Natural killer cell (primary cell): ENCODE measurements at regions not wholly inside any gene's neighbourhood (a gene's known extent, or its start where the extent isn't known, plus 50 kb on each side); places are given as distances from the start of the nearest gene placed in this dataset.

Source experiments
- ATAC-seq, 3 donors: fragments of 150-1000 bp in 2 of 3; fragments of 200-7000 bp in 1 of 3; cut with Tn5 transposase; 1 replicate in 1 of 3; 2 replicates in 2 of 3; pipeline ENCODE4 v1.10.0; 2021; ENCODE audit warnings: mild to moderate bottlenecking in 2 of 3, moderate library complexity in 2 of 3
- DNase-seq, 2 donors: peaks; one replicate each; pipeline versions ENCODE4 v3.0.0 to v3.0.0-alpha.2; 2013 to 2021; ENCODE audit warnings: mixed read lengths in 1 of 2
- H3K27ac ChIP-seq: one replicate; pipeline ENCODE4 v1.5.1; 2013; ENCODE audit warnings: mild to moderate bottlenecking, low read length
- H3K27me3 ChIP-seq: one replicate; pipeline ENCODE4 v1.6.1; 2013; ENCODE audit warnings: low read length; ENCODE audit not compliant: control insufficient read depth, insufficient read depth
- H3K36me3 ChIP-seq: one replicate; pipeline ENCODE4 v1.6.1; 2013; ENCODE audit warnings: low read length; ENCODE audit not compliant: control insufficient read depth, insufficient read depth
- H3K4me1 ChIP-seq: one replicate; pipeline ENCODE4 v1.6.1; 2013; ENCODE audit warnings: low read length; ENCODE audit not compliant: control insufficient read depth, insufficient read depth
- H3K4me3 ChIP-seq: one replicate; pipeline ENCODE4 v1.5.1; 2013; ENCODE audit warnings: low read length
- H3K9me3 ChIP-seq: one replicate; pipeline ENCODE4 v1.6.1; 2013; ENCODE audit warnings: low read length; ENCODE audit not compliant: control insufficient read depth, insufficient read depth
- H3K27ac Mint-ChIP-seq, 2 donors: one replicate each; pipeline ENCODE4 v1.8.0; 2022; ENCODE audit warnings: mild to moderate bottlenecking in 2 of 2, mixed read lengths in 2 of 2, moderate library complexity in 1 of 2
- H3K27me3 Mint-ChIP-seq, 2 donors: one replicate each; pipeline ENCODE4 v1.8.0; 2022; ENCODE audit warnings: low read depth in 2 of 2, mixed read lengths in 2 of 2
- H3K36me3 Mint-ChIP-seq: one replicate; pipeline ENCODE4 v1.8.0; 2022; ENCODE audit warnings: mixed read lengths
- H3K4me1 Mint-ChIP-seq, 2 donors: one replicate each; pipeline ENCODE4 v1.8.0; 2022; ENCODE audit warnings: mixed read lengths in 2 of 2
- H3K4me3 Mint-ChIP-seq: one replicate; pipeline ENCODE4 v1.8.0; 2022; ENCODE audit warnings: mild to moderate bottlenecking, moderate library complexity, mixed read lengths
- H3K9me3 Mint-ChIP-seq, 2 donors: one replicate each; pipeline ENCODE4 v1.8.0; 2022; ENCODE audit warnings: mixed read lengths in 2 of 2
- WGBS: methylation state at CpG from one replicate; pipeline ENCODE4 v1.1.7; 2013; ENCODE audit warnings: missing lambda C conversion rate; ENCODE audit not compliant: insufficient coverage; 5-methylcytosine and 5-hydroxymethylcytosine counted together
- intact Hi-C: fragments of 100-400 bp; cut with micrococcal nuclease; formaldehyde crosslinking; loops from one replicate; pipeline ENCODE4 v1.14.2; 2022
- TF ChIP-seq, protein P1 (sequence below): fragments of 200-600 bp; IDR thresholded peaks from one replicate; pipeline ENCODE4 v1.8.0; 2022; ENCODE audit warnings: antibody characterized with exemption

- TF ChIP-seq, protein P1, sequence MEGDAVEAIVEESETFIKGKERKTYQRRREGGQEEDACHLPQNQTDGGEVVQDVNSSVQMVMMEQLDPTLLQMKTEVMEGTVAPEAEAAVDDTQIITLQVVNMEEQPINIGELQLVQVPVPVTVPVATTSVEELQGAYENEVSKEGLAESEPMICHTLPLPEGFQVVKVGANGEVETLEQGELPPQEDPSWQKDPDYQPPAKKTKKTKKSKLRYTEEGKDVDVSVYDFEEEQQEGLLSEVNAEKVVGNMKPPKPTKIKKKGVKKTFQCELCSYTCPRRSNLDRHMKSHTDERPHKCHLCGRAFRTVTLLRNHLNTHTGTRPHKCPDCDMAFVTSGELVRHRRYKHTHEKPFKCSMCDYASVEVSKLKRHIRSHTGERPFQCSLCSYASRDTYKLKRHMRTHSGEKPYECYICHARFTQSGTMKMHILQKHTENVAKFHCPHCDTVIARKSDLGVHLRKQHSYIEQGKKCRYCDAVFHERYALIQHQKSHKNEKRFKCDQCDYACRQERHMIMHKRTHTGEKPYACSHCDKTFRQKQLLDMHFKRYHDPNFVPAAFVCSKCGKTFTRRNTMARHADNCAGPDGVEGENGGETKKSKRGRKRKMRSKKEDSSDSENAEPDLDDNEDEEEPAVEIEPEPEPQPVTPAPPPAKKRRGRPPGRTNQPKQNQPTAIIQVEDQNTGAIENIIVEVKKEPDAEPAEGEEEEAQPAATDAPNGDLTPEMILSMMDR: no peak
- H3K4me1 ChIP-seq: no peaks in the 10 kb centered on the region
- H3K27me3 ChIP-seq: no peaks in the 10 kb centered on the region
- Mint-ChIP-seq H3K4me1 (no peaks in the 10 kb centered on the region), H3K4me3 (no peak overlapping the region), H3K27ac (no peak overlapping the region), H3K27me3 (no peaks in the 10 kb centered on the region), H3K9me3 (peaks cover 9 to 12% of the 10 kb centered on the region in 2 donors), H3K36me3 (no peaks in the 10 kb centered on the region)
- DNase-seq (no peak), ATAC-seq (no peak)
- no peak overlapping the region for H3K4me3 ChIP-seq
- peaks cover 4% of the 10 kb centered on the region for H3K9me3 ChIP-seq
- 75% methylated on average over 5 of the region's 5 CpGs for WGBS
- H3K36me3 ChIP-seq: no peaks in the 10 kb centered on the region
- intact Hi-C loops: no loop called here
- no peak overlapping the region for H3K27ac ChIP-seq
These were observed 633.4 kb upstream of the SYNCRIP start for GRCh38 chr6:86276056-86276455.

- H3K36me3 Mint-ChIP-seq: no peaks in the 10 kb centered on the region
- H3K36me3 ChIP-seq: no peaks in the 10 kb centered on the region
- peaks cover 12 to 13% of the 10 kb centered on the region in 2 donors for H3K9me3 Mint-ChIP-seq
- no peak for DNase-seq
- ATAC-seq: no peak
- H3K9me3 ChIP-seq: peaks cover 4% of the 10 kb centered on the region
- no peaks in the 10 kb centered on the region for H3K27me3 ChIP-seq
- no peaks in the 10 kb centered on the region for H3K27me3 Mint-ChIP-seq
- no peak overlapping the region for H3K4me3 ChIP-seq
- no peak overlapping the region for H3K27ac Mint-ChIP-seq
- no peak overlapping the region for H3K27ac ChIP-seq
- TF ChIP-seq, protein P1: no peak
- no peaks in the 10 kb centered on the region for H3K4me1 Mint-ChIP-seq
- no peak overlapping the region for H3K4me3 Mint-ChIP-seq
- intact Hi-C loops: no loop called here
- WGBS: 82% methylated on average over 2 of the region's 2 CpGs
- no peaks in the 10 kb centered on the region for H3K4me1 ChIP-seq
These were observed 631.2 kb upstream of the SYNCRIP start for GRCh38 chr6:86273936-86274335.

DNA sequence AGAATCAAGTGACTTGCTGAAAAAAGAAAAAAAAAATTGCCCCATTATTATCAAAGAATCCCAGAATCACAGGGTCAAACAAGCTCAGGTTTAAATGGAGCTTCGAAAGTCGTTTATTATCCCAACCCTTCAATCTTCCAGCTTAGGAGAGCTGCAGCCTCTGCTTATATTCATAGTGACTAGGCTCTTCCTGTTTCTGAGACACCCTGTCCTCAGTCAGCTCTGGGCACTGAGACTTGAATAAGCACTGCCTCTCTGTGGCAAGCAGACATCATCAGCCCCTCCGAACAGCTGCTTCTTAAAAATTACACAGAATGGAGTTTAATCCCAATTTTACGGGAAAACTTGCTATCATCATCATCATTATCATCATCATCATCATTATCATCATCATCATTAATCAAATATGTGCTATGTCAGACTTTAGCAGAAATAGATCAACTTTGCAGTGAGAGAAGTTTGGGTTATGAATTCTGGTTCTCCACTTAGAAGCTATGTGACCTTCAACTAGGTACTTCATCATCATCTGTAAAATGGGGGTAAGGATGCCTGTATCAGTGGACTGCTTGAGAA, 614.0 kb upstream of the SYNCRIP start:
- Mint-ChIP-seq H3K27ac (no peak overlapping the region), H3K9me3 (peaks cover 9 to 14% of the 10 kb centered on the region in 2 donors), H3K36me3 (no peaks in the 10 kb centered on the region), H3K4me1 (no peaks in the 10 kb centered on the region), H3K27me3 (no peaks in the 10 kb centered on the region), H3K4me3 (no peak overlapping the region)
- intact Hi-C loops: no loop called here
- no peaks in the 10 kb centered on the region for H3K36me3 ChIP-seq
- DNase-seq (no peak), ATAC-seq (no peak)
- H3K9me3 ChIP-seq: no peaks in the 10 kb centered on the region
- H3K27ac ChIP-seq: no peak overlapping the region
- no peaks in the 10 kb centered on the region for H3K27me3 ChIP-seq
- no peak overlapping the region for H3K4me3 ChIP-seq
- 67% methylated on average over 4 of the region's 4 CpGs for WGBS
- TF ChIP-seq, protein P1: no peak
- no peaks in the 10 kb centered on the region for H3K4me1 ChIP-seq

DNA sequence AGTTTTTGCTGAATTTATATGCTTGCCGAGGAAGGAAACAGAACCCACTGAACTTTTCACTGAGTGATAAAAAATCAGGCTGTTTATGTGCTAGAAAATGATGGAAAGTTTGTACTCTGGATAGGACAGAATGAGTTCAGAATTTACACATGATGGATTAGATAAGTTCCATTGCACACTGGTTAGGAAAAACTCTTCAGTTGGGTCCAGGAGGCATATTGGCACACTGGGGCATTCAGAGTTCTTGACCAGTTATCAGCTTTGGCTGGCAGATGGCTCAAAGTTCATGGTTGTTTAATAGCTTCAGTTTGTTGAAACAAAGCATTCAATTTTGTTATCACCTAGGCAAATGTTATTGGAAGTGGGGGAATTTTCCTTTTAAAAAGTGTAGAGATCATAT, 613.3 kb upstream of the SYNCRIP start:
- H3K27ac ChIP-seq: no peak overlapping the region
- H3K4me3 Mint-ChIP-seq: no peak overlapping the region

More for the DNA sequence above, 613.3 kb upstream of the SYNCRIP start:
- Histone ChIP-seq H3K4me3 (no peak overlapping the region), H3K4me1 (no peaks in the 10 kb centered on the region), H3K36me3 (no peaks in the 10 kb centered on the region), H3K27me3 (no peaks in the 10 kb centered on the region), H3K9me3 (no peaks in the 10 kb centered on the region)
- TF ChIP-seq, protein P1: no peak
- no peak overlapping the region for H3K27ac Mint-ChIP-seq
- intact Hi-C loops: no loop called here
- WGBS: 54% methylated on average over 1 of the region's 1 CpG
- no peaks in the 10 kb centered on the region for H3K36me3 Mint-ChIP-seq
- no peaks in the 10 kb centered on the region for H3K27me3 Mint-ChIP-seq
- no peak for ATAC-seq
- H3K4me1 Mint-ChIP-seq: no peaks in the 10 kb centered on the region
- DNase-seq: no peak
- peaks cover 11 to 15% of the 10 kb centered on the region in 2 donors for H3K9me3 Mint-ChIP-seq
